SJCRH30 (cell line): ENCODE measurements at regions not wholly inside any gene's neighbourhood (a gene's known extent, or its start where the extent isn't known, plus 50 kb on each side); places are given as distances from the start of the nearest gene placed in this dataset.

Experiments used
- DNase-seq, 2 experiments: peaks; one replicate each; pipeline ENCODE4 v3.0.0-alpha.2; 2015 to 2020
- H3K27ac ChIP-seq: fragments of 250-450 bp; sonication (Bioruptor Pico); 2 replicates; pipeline ENCODE4 v1.5.1; 2020; ENCODE audit warnings: mild to moderate bottlenecking, moderate library complexity
- H3K27me3 ChIP-seq: fragments of 250-450 bp; sonication (Bioruptor Pico); 2 replicates; pipeline ENCODE4 v1.5.1; 2020; ENCODE audit warnings: mild to moderate bottlenecking, moderate library complexity
- H3K36me3 ChIP-seq: fragments of 250-450 bp; sonication (Bioruptor Pico); 2 replicates; pipeline ENCODE4 v1.5.1; 2020; ENCODE audit warnings: mild to moderate bottlenecking, moderate library complexity
- H3K4me1 ChIP-seq: fragments of 250-450 bp; sonication (Bioruptor Pico); 2 replicates; pipeline ENCODE4 v1.5.1; 2020; ENCODE audit warnings: mild to moderate bottlenecking, moderate library complexity
- H3K4me3 ChIP-seq: fragments of 250-450 bp; sonication (Bioruptor Pico); 2 replicates; pipeline ENCODE4 v1.5.1; 2020; ENCODE audit warnings: mild to moderate bottlenecking, moderate library complexity
- H3K9me3 ChIP-seq: fragments of 250-450 bp; sonication (Bioruptor Pico); replicated peaks from 2 replicates; pipeline ENCODE4 v1.5.1; 2020; ENCODE audit warnings: mild to moderate bottlenecking, moderate library complexity

- Histone ChIP-seq H3K36me3 (no peaks in the 10 kb centered on the region), H3K4me3 (no peak overlapping the region), H3K9me3 (no peaks in the 10 kb centered on the region), H3K27ac (no peak overlapping the region), H3K4me1 (no peaks in the 10 kb centered on the region), H3K27me3 (no peaks in the 10 kb centered on the region)
- no peak for DNase-seq
Measured at GRCh38 chr1:112284796-112285195, 111.2 kb upstream of the CTTNBP2NL start.

- H3K4me1 ChIP-seq = no peaks in the 10 kb centered on the region
- no peaks in the 10 kb centered on the region for H3K36me3 ChIP-seq
- H3K9me3 ChIP-seq = no peaks in the 10 kb centered on the region
- no peak overlapping the region for H3K27ac ChIP-seq
- no peak for DNase-seq
- H3K4me3 ChIP-seq = no peak overlapping the region
- no peaks in the 10 kb centered on the region for H3K27me3 ChIP-seq
Measured at GRCh38 chr1:112285316-112285715, 110.7 kb upstream of the CTTNBP2NL start.

GRCh38 chr1:112285746-112286145 is 110.3 kb upstream of the CTTNBP2NL start:
- Histone ChIP-seq H3K9me3 (no peaks in the 10 kb centered on the region), H3K36me3 (no peaks in the 10 kb centered on the region), H3K4me1 (no peaks in the 10 kb centered on the region), H3K27ac (no peak overlapping the region), H3K4me3 (no peak overlapping the region), H3K27me3 (no peaks in the 10 kb centered on the region)
- DNase-seq = no peak

GRCh38 chr1:112296908-112297307 is 99.1 kb upstream of the CTTNBP2NL start:
- Histone ChIP-seq H3K4me3 (no peak overlapping the region), H3K4me1 (peaks cover 8% of the 10 kb centered on the region), H3K27ac (no peak overlapping the region), H3K9me3 (peaks cover 5% of the 10 kb centered on the region), H3K27me3 (no peaks in the 10 kb centered on the region), H3K36me3 (no peaks in the 10 kb centered on the region)
- peak in 1 of 2 experiments; percentile 22 for DNase-seq

GRCh38 chr1:112297536-112297935 is 98.5 kb upstream of the CTTNBP2NL start:
- Histone ChIP-seq H3K4me1 (peaks cover 8% of the 10 kb centered on the region), H3K27me3 (no peaks in the 10 kb centered on the region), H3K4me3 (no peak overlapping the region), H3K36me3 (no peaks in the 10 kb centered on the region), H3K27ac (no peak overlapping the region), H3K9me3 (peaks cover 5% of the 10 kb centered on the region)
- DNase-seq = peak in 1 of 2 experiments; percentile 46

GRCh38 chr1:112298558-112298957 is 97.5 kb upstream of the CTTNBP2NL start:
- Histone ChIP-seq H3K4me1 (peaks cover 8% of the 10 kb centered on the region), H3K27ac (no peak overlapping the region), H3K36me3 (no peaks in the 10 kb centered on the region), H3K4me3 (no peak overlapping the region), H3K27me3 (no peaks in the 10 kb centered on the region), H3K9me3 (peaks cover 5% of the 10 kb centered on the region)
- DNase-seq = peak; percentile 76 to 90

- H3K4me1 ChIP-seq = peaks cover 16% of the 10 kb centered on the region
- no peak overlapping the region for H3K27ac ChIP-seq
- DNase-seq = no peak
- no peak overlapping the region for H3K4me3 ChIP-seq
- H3K27me3 ChIP-seq = no peaks in the 10 kb centered on the region
- peaks cover 5% of the 10 kb centered on the region for H3K9me3 ChIP-seq
- no peaks in the 10 kb centered on the region for H3K36me3 ChIP-seq
Measured at GRCh38 chr1:112304126-112304525, 91.9 kb upstream of the CTTNBP2NL start.

- peaks cover 4% of the 10 kb centered on the region for H3K9me3 ChIP-seq
- H3K4me3 ChIP-seq = no peak overlapping the region
- peaks cover 21% of the 10 kb centered on the region for H3K4me1 ChIP-seq
- H3K27ac ChIP-seq = no peak overlapping the region
- no peaks in the 10 kb centered on the region for H3K36me3 ChIP-seq
- no peaks in the 10 kb centered on the region for H3K27me3 ChIP-seq
- no peak for DNase-seq
Measured at GRCh38 chr1:112304612-112305011, 91.4 kb upstream of the CTTNBP2NL start.

GRCh38 chr1:112307930-112308591 is 88.0 kb upstream of the CTTNBP2NL start:
- Histone ChIP-seq H3K9me3 (no peaks in the 10 kb centered on the region), H3K4me1 (peaks cover 37% of the 10 kb centered on the region), H3K4me3 (no peak overlapping the region), H3K27ac (peak overlapping the region; percentile 49), H3K36me3 (no peaks in the 10 kb centered on the region), H3K27me3 (no peaks in the 10 kb centered on the region)
- DNase-seq = peak; percentile 12 to 35

GRCh38 chr1:112308716-112309115 is 87.3 kb upstream of the CTTNBP2NL start:
- H3K27ac ChIP-seq = peak overlapping the region; percentile 49
- no peak overlapping the region for H3K4me3 ChIP-seq
- peaks cover 44% of the 10 kb centered on the region for H3K4me1 ChIP-seq
- H3K9me3 ChIP-seq = no peaks in the 10 kb centered on the region
- DNase-seq = peak; percentile 77 to 87
- no peaks in the 10 kb centered on the region for H3K36me3 ChIP-seq
- no peaks in the 10 kb centered on the region for H3K27me3 ChIP-seq

GRCh38 chr1:112309499-112309898 is 86.5 kb upstream of the CTTNBP2NL start:
- DNase-seq = no peak
- Histone ChIP-seq H3K4me3 (no peak overlapping the region), H3K9me3 (no peaks in the 10 kb centered on the region), H3K27ac (peak overlapping the region; percentile 49; the same call in 1 of the 2 replicates), H3K36me3 (no peaks in the 10 kb centered on the region), H3K4me1 (peaks cover 46% of the 10 kb centered on the region), H3K27me3 (no peaks in the 10 kb centered on the region)

GRCh38 chr1:112312315-112312714 is 83.7 kb upstream of the CTTNBP2NL start:
- Histone ChIP-seq H3K27ac (peak overlapping the region; percentile 77), H3K4me3 (peak overlapping the region; percentile 35), H3K4me1 (peaks cover 63% of the 10 kb centered on the region), H3K27me3 (no peaks in the 10 kb centered on the region), H3K36me3 (no peaks in the 10 kb centered on the region), H3K9me3 (no peaks in the 10 kb centered on the region)
- peak; percentile 82 to 90 for DNase-seq

- Histone ChIP-seq H3K4me3 (peak overlapping the region; percentile 35), H3K4me1 (peaks cover 65% of the 10 kb centered on the region), H3K27ac (peak overlapping the region; percentile 77), H3K27me3 (no peaks in the 10 kb centered on the region), H3K36me3 (no peaks in the 10 kb centered on the region), H3K9me3 (no peaks in the 10 kb centered on the region)
- DNase-seq = peak in 1 of 2 experiments; percentile 40
Measured at GRCh38 chr1:112312879-112313278, 83.1 kb upstream of the CTTNBP2NL start.

- Histone ChIP-seq H3K9me3 (no peaks in the 10 kb centered on the region), H3K36me3 (no peaks in the 10 kb centered on the region), H3K4me3 (peak overlapping the region; percentile 23), H3K27me3 (no peaks in the 10 kb centered on the region), H3K27ac (peak overlapping the region; percentile 72), H3K4me1 (peaks cover 51% of the 10 kb centered on the region)
- DNase-seq = peak; percentile 34 to 56
Measured at GRCh38 chr1:112316254-112316913, 79.6 kb upstream of the CTTNBP2NL start.

- peak; percentile 82 to 87 for DNase-seq
Measured at GRCh38 chr1:112317140-112317539, 78.9 kb upstream of the CTTNBP2NL start.

More at GRCh38 chr1:112317140-112317539, 78.9 kb upstream of the CTTNBP2NL start:
- H3K9me3 ChIP-seq = no peaks in the 10 kb centered on the region
- H3K4me1 ChIP-seq = peaks cover 44% of the 10 kb centered on the region
- no peaks in the 10 kb centered on the region for H3K36me3 ChIP-seq
- no peaks in the 10 kb centered on the region for H3K27me3 ChIP-seq
- H3K27ac ChIP-seq = peak overlapping the region; percentile 72
- H3K4me3 ChIP-seq = peak overlapping the region; percentile 23
